RPMI7951 (cell line): ENCODE measurements at regions not wholly inside any gene's neighbourhood (a gene's known extent, or its start where the extent isn't known, plus 50 kb on each side); places are given as distances from the start of the nearest gene placed in this dataset.
A peak's percentile ranks its signal among the peaks of the same experiment; 100 is the strongest.
"Not testable (repeated sequence)": the region's sequence is repeated elsewhere in the genome, so short reads cannot be mapped to it uniquely, and the experiment has no call there.

Experiments used
- DNase-seq: peaks from one replicate; pipeline ENCODE4 v3.0.0-alpha.2; 2012; ENCODE audit warnings: low read depth

GRCh38 chr10:53650794-53651193, 878.2 kb upstream of the MBL2 start:
- no peak for DNase-seq

- not testable (repeated sequence) for DNase-seq
Measured at GRCh38 chr10:53647221-53647620, 874.6 kb upstream of the MBL2 start.

DNA sequence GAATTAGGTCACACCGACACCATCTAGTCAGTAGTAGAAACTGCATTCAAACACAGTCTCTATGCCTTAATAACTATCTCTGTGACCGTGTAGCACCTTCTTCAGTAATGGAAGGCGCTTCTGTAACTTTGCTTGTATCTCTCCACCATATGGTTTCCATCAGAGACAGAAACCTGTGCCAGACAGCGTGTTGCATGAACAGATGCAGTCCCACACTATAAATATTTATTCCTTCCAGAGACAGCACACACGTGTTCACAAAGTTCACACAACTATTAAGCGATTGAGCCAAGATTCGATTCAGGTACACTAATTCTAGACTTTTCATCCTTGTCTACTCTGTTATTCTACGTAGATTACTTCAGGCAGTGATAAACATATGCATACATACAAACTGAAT, 873.9 kb upstream of the MBL2 start:
- no peak for DNase-seq

GRCh38 chr10:53645951-53646350, 873.4 kb upstream of the MBL2 start:
- DNase-seq, result no peak

- DNase-seq, result no peak
Measured at GRCh38 chr10:53638006-53638405, 865.4 kb upstream of the MBL2 start.

DNA sequence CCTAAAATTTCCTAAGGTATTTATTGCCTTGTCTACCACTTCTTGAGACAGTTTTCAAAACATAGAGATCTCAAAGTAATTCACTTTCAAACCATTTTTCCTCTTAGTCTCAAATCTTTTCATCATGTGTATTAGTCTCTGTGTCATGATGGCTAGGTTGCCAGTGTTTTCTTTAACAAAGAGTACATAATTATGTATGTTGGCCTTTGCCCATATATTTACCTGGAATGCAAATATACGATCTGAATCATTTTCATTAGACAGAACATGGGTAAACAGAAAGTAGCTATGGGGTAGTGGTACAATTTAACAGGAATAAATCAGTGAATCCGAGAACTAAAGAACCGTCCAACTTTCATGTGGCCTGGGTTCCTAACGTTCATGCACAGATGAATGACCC, 852.1 kb upstream of the MBL2 start:
- DNase-seq, result no peak

GRCh38 chr10:53622201-53622600, 849.6 kb upstream of the MBL2 start:
- no peak for DNase-seq

DNA sequence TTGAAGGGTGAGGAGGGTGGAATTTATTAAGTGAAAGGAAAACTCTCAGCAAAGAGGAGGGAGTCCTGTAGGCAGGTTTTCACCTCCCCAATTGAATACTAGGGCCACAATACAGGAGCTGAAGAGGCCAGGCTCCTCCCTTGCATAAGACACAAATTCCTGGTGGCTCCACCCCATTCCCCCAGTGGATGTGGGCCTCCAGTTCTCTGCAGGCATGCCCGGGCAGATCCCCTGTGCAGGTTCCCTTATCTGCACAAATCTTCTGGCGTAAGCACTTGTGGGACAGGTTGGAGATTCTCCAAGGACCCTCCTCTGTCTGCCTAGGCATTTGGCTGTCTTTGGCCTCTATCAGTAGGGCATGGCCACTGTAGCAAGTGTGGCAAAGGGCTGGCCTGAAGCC, 847.1 kb upstream of the MBL2 start:
- DNase-seq, result no peak

- DNase-seq, result no peak
Measured at GRCh38 chr10:53607691-53608090, 835.1 kb upstream of the MBL2 start.

DNA sequence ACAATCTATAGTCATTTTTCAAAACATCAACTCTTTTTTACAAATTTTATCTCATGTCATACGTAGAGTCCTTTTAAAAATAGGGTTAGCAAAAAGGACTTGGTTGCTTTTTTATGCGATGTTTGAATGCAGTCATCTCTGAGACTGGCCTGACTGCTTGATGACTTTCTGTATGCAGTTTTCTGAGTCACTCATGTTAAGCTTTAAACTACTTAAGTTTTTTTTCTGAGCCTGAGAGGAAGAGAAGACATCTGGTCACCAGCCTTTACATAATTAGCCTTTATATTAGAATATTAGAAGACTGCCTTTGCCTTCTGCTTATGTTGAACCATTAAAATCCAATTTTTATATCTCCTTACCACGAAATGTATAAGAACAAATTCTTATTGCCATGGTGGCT, 834.4 kb upstream of the MBL2 start:
- DNase-seq, result no peak

DNA sequence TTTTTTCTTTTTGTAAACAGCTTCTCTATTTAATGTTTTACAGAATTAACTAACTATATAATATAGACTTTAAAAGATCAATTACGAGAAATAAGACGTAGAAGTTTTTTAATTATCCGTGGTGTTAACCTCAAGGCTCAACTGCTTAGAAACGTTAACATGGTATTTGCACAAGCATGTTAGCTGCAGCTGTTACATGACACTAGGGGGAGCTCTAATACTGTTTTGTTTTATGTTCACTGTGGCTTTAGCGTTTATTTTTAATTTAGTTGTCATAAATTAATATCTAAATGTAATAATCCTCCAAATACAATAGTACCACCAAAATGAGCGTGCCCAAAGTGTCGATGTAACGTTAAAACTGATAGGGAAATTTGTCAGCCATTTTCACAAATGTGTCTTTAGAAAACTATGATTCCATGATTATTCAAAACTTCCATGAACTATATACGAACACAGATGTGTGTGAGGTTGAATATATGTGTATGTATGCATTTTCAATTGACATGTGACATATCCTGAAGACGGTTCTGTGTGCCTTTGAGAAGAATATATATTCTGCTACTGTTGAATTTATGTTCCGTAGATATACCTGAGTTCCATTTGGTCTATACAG, 828.8 kb upstream of the MBL2 start:
- peak; percentile 10 for DNase-seq

GRCh38 chr10:53598914-53599313, 826.3 kb upstream of the MBL2 start:
- no peak for DNase-seq

- DNase-seq, result no peak
Measured at GRCh38 chr10:53597835-53598251, 825.3 kb upstream of the MBL2 start.

- DNase-seq, result no peak
Measured at GRCh38 chr10:53580465-53580864, 807.9 kb upstream of the MBL2 start.

- no peak for DNase-seq
Measured at GRCh38 chr10:53579773-53580172, 807.2 kb upstream of the MBL2 start.

GRCh38 chr10:53574024-53574423, 801.4 kb upstream of the MBL2 start:
- no peak for DNase-seq

DNA sequence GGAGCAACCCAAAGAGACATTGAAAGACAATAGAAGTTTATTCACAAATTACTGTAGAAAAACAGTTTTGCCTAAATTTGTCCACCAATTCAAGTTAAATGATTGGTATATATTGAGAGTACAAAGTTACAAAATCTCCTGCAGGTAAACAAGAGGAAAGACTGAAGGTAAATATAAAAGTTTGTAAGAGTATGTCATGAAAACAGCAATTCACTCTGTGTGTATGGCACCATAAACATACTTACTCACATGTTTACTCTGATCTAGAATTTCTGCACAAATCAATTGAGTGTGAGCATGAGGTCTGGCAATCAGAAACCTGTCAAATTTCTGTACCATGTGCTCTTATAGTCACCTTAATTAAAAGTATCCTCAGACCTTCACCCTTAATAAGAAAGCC, 800.9 kb upstream of the MBL2 start:
- no peak for DNase-seq

GRCh38 chr10:53572799-53573198, 800.2 kb upstream of the MBL2 start:
- no peak for DNase-seq

- no peak for DNase-seq
Measured at GRCh38 chr10:53570221-53570620, 797.6 kb upstream of the MBL2 start.

DNA sequence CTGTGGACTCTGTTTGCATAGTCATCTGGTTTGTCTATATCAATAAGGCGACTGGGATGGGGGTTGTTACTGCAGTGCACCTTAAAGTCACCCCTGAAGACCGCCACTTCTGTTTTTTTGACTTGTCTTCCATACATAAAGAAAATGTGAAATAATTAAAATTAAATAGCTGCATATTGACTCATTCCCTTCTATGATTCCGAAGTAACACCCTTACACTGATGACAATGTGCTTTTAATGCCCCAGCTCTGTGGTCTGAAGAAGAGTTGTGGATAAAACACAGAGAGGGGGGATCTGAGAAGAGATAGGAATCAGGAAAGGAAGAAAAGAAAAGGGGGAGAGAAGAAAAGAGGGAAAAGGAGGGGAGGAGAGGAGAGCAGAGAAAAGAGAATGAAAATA, 796.9 kb upstream of the MBL2 start:
- no peak for DNase-seq

DNA sequence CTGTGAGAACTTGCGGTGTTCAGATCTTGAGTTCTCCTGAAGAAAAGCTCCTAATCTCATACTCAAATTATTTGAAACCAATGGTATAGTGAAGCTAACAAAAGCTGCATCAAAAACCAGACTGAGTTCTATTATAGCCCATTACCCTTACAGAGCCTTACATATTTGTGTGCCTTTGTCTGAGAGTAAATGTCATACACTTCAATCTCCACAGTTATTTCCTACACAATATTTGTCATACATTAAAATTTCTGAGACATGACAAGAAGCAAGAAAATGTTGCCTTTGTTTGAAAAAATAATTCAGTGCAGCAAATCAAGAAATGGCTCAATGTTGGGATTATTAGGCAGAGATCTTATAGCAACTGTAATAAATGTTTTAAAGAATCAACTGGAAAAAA, 776.1 kb upstream of the MBL2 start:
- DNase-seq, result no peak

- no peak for DNase-seq
Measured at GRCh38 chr10:53547364-53547763, 774.8 kb upstream of the MBL2 start.

- DNase-seq, result no peak
Measured at GRCh38 chr10:53543410-53543809, 770.8 kb upstream of the MBL2 start.

DNA sequence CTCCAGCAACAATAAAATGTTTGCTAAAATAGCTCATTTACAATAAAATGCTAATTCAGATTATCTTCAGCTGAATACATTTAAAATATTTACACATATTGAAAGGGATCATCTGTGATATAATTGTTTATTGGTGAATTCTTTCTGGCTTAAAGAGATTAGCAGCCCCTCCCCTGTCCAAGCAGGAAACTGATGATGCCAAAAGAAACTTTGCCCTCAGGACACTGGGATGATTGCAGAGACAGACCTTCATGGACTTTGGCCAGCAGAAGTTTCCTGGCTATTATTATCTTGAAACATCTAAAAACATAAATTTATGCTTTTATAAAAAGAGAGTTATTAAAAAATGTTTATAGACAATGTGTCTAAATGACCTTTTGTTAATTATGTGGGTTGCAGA, 764.9 kb upstream of the MBL2 start:
- DNase-seq, result no peak

- DNase-seq, result no peak
Measured at GRCh38 chr10:53536322-53536721, 763.7 kb upstream of the MBL2 start.
